Epithelial cell of proximal tubule (primary cell): ENCODE measurements at regions not wholly inside any gene's neighbourhood (a gene's known extent, or its start where the extent isn't known, plus 50 kb on each side); places are given as distances from the start of the nearest gene placed in this dataset.

Experiments used
- DNase-seq: peaks from one replicate; pipeline ENCODE4 v3.0.0-alpha.2; 2011; ENCODE audit warnings: low read depth
- H3K4me3 ChIP-seq: 2 replicates; pipeline ENCODE4 v1.5.1; 2011; ENCODE audit warnings: low read depth, mild to moderate bottlenecking, low read length
- TF ChIP-seq, protein P1 (sequence below): conservative IDR thresholded peaks from 2 replicates; pipeline ENCODE4 v1.5.1; 2012; ENCODE audit warnings: low read depth, mild to moderate bottlenecking, low read length

- TF ChIP-seq, protein P1, sequence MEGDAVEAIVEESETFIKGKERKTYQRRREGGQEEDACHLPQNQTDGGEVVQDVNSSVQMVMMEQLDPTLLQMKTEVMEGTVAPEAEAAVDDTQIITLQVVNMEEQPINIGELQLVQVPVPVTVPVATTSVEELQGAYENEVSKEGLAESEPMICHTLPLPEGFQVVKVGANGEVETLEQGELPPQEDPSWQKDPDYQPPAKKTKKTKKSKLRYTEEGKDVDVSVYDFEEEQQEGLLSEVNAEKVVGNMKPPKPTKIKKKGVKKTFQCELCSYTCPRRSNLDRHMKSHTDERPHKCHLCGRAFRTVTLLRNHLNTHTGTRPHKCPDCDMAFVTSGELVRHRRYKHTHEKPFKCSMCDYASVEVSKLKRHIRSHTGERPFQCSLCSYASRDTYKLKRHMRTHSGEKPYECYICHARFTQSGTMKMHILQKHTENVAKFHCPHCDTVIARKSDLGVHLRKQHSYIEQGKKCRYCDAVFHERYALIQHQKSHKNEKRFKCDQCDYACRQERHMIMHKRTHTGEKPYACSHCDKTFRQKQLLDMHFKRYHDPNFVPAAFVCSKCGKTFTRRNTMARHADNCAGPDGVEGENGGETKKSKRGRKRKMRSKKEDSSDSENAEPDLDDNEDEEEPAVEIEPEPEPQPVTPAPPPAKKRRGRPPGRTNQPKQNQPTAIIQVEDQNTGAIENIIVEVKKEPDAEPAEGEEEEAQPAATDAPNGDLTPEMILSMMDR, result no peak
- peak; percentile 51 for DNase-seq
Observed at GRCh38 chr13:33611121-33611805, 206.7 kb upstream of the RFC3 start.

GRCh38 chr13:33612641-33613638 lies 205.0 kb upstream of the RFC3 start:
- TF ChIP-seq, protein P1, result no peak
- no peak overlapping the region for H3K4me3 ChIP-seq
- no peak for DNase-seq

More at GRCh38 chr13:33611121-33611805, 206.7 kb upstream of the RFC3 start:
- peak overlapping the region; percentile 46 for H3K4me3 ChIP-seq

DNA sequence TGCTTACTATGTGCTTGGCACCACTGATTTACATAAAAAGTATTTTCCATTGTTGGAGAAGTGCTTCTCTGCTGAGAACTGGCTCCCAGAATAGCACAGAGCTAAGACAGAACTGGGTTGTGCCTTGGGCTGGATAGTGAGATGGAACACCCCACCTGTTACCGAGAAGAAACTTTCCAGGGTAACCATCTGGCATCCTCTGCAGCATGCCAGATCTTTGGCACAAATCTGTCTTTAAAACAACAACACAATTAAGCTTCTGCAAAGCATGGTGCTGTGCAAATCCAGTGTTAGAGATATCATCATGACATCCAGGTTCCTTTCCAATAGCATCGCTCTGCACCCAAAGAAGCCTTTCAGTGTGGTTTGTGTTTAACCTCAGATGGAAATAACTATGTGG lies 202.5 kb upstream of the RFC3 start:
- DNase-seq, result no peak
- TF ChIP-seq, protein P1, result no peak

GRCh38 chr13:33616130-33616529 lies 201.8 kb upstream of the RFC3 start:
- H3K4me3 ChIP-seq, result no peak overlapping the region
- DNase-seq, result no peak
- TF ChIP-seq, protein P1, result no peak

More for the DNA sequence above, 202.5 kb upstream of the RFC3 start:
- H3K4me3 ChIP-seq, result no peak overlapping the region

DNA sequence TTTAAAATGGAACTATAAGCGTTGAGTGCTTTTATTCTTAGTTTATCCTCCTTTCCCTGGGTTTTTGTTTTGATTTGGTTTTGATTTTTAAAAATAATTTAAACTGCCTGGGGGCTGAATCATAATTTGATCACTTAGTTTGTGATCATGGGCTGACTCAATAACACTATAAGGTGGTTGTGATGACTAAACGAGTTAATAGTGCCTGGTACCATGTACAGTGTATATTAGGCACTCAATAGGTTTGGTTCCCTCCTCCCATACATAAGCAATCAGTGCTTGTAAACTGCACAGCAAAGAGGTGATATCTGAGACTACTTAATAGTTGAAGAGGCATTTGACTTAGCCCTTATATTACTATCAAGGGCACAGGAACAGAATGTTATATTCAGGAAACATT lies 200.9 kb upstream of the RFC3 start:
- TF ChIP-seq, protein P1, result no peak
- H3K4me3 ChIP-seq, result no peak overlapping the region
- no peak for DNase-seq

DNA sequence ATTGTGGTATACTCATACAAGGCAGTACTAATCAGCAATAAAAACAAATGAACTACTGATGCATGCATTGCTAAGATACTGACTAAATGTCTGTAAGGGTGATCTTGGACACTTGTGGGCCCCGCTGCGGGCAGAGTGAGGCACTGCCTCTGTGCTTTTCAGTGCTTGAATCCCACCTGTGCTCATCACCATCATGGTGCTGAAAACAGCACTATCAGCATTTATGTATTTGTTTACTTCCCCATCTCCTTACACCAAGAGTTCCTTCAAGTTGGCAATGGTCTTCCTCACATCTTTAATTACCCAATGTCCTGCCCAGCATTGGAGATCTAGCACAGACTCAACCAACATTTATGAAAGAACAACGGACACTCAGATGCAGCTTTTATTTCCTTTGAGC lies 193.7 kb upstream of the RFC3 start:
- no peak overlapping the region for H3K4me3 ChIP-seq
- no peak for DNase-seq
- TF ChIP-seq, protein P1, result no peak
